OCI-LY1 (cell line): ENCODE measurements at regions not wholly inside any gene's neighbourhood (a gene's known extent, or its start where the extent isn't known, plus 50 kb on each side); places are given as distances from the start of the nearest gene placed in this dataset.

ENCODE experiments used
- EZH2 ChIP-seq: fragments of 200-600 bp; sonication (generic), shearing (Covaris generic); IDR thresholded peaks from 2 replicates; pipeline ENCODE4 v1.8.0; 2017; ENCODE audit warnings: borderline replicate concordance, mixed run types, mild to moderate bottlenecking, antibody characterized with exemption, low read length, moderate library complexity, mixed read lengths
- TF ChIP-seq, protein P1 (sequence below): fragments of 200-600 bp; sonication (generic), shearing (Covaris generic); IDR thresholded peaks from 2 replicates; pipeline ENCODE4 v1.5.1; 2017; ENCODE audit warnings: mild to moderate bottlenecking, antibody characterized with exemption, low read length, moderate library complexity, mixed read lengths

DNA sequence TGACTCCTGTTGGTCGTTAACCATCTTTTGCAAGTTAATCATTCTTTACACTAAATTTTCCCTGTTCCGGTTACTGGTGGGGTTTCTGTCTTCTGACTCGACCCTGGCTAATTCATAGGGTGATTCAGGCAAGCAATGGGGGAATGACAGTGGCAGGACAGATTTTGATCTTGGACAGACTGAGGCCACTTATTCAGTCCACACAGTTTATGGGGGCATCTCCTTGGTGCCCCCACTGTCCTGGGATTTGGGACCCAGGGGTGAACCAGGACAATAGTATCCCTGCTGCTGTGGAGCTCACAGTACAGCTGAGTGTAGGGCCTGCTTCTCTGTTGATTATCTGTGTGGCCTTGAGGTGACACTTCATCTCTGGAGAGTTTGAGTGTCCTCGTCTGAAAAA lies 540.4 kb downstream of the MATN1 start:
- TF ChIP-seq, protein P1, sequence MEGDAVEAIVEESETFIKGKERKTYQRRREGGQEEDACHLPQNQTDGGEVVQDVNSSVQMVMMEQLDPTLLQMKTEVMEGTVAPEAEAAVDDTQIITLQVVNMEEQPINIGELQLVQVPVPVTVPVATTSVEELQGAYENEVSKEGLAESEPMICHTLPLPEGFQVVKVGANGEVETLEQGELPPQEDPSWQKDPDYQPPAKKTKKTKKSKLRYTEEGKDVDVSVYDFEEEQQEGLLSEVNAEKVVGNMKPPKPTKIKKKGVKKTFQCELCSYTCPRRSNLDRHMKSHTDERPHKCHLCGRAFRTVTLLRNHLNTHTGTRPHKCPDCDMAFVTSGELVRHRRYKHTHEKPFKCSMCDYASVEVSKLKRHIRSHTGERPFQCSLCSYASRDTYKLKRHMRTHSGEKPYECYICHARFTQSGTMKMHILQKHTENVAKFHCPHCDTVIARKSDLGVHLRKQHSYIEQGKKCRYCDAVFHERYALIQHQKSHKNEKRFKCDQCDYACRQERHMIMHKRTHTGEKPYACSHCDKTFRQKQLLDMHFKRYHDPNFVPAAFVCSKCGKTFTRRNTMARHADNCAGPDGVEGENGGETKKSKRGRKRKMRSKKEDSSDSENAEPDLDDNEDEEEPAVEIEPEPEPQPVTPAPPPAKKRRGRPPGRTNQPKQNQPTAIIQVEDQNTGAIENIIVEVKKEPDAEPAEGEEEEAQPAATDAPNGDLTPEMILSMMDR, result no peak
- no peak for TF ChIP-seq EZH2
